Thymus (tissue), 11 donors: ENCODE measurements at regions not wholly inside any gene's neighbourhood (a gene's known extent, or its start where the extent isn't known, plus 50 kb on each side); places are given as distances from the start of the nearest gene placed in this dataset.

Experiments used
- DNase-seq, 9 donors: peaks; one replicate each; pipeline ENCODE4 v3.0.0-alpha.2; 2013; ENCODE audit warnings: low spot score in 9 of 9, low read depth in 6 of 9, missing footprints in 1 of 9
- H3K27ac ChIP-seq, 2 donors: one replicate each; pipeline ENCODE4 v1.5.1; 2013; ENCODE audit warnings: control low read depth in 1 of 2, low read depth in 1 of 2, low read length in 1 of 2, mild to moderate bottlenecking in 1 of 2, moderate library complexity in 1 of 2
- H3K27me3 ChIP-seq, 2 donors: one replicate each; pipeline ENCODE4 v1.5.1; 2013; ENCODE audit warnings: low read length in 1 of 2; ENCODE audit not compliant: control insufficient read depth in 2 of 2, insufficient read depth in 1 of 2
- H3K36me3 ChIP-seq, 2 donors: one replicate each; pipeline ENCODE4 v1.5.1; 2013; ENCODE audit warnings: low read length in 1 of 2, mild to moderate bottlenecking in 1 of 2, moderate library complexity in 1 of 2; ENCODE audit not compliant: control insufficient read depth in 2 of 2, insufficient read depth in 2 of 2
- H3K4me1 ChIP-seq, 2 donors: one replicate each; pipeline ENCODE4 v1.5.1; 2013; ENCODE audit warnings: low read length in 2 of 2; ENCODE audit not compliant: control insufficient read depth in 2 of 2, insufficient read depth in 2 of 2
- H3K4me3 ChIP-seq, 2 donors: one replicate each; pipeline ENCODE4 v1.5.1; 2013; ENCODE audit warnings: low read length in 2 of 2, control low read depth in 1 of 2, mild to moderate bottlenecking in 1 of 2
- H3K9me3 ChIP-seq, 2 donors: one replicate each; pipeline ENCODE4 v1.5.1; 2013; ENCODE audit warnings: low read length in 1 of 2, mild to moderate bottlenecking in 1 of 2; ENCODE audit not compliant: control insufficient read depth in 2 of 2, insufficient read depth in 1 of 2
- WGBS: extraction: QIAGEN DNeasy Blood & Tissue Kit; methylation state at CpG from one replicate; pipeline ENCODE4 v1.1.7; 2013; 5-methylcytosine and 5-hydroxymethylcytosine counted together
- donor health status: healthy.

GRCh38 chr6:105507811-105508210 lies 104.9 kb upstream of the PREP start:
- H3K9me3 ChIP-seq: no peaks in the 10 kb centered on the region
- no peak for DNase-seq
- WGBS: 98% methylated on average over 1 of the region's 1 CpG

GRCh38 chr6:105504706-105505105 lies 101.8 kb upstream of the PREP start:
- Histone ChIP-seq H3K36me3 (no peaks in the 10 kb centered on the region), H3K4me3 (no peak overlapping the region), H3K9me3 (no peaks in the 10 kb centered on the region), H3K27me3 (no peaks in the 10 kb centered on the region), H3K27ac (no peak overlapping the region), H3K4me1 (no peaks in the 10 kb centered on the region)
- DNase-seq: no peak
- WGBS: 90% methylated on average over 1 of the region's 1 CpG

More at GRCh38 chr6:105507811-105508210, 104.9 kb upstream of the PREP start:
- Histone ChIP-seq H3K36me3 (no peaks in the 10 kb centered on the region), H3K4me3 (no peak overlapping the region), H3K27ac (no peak overlapping the region), H3K27me3 (no peaks in the 10 kb centered on the region), H3K4me1 (no peaks in the 10 kb centered on the region)

- Histone ChIP-seq H3K4me3 (no peak overlapping the region), H3K27ac (no peak overlapping the region), H3K27me3 (no peaks in the 10 kb centered on the region), H3K36me3 (no peaks in the 10 kb centered on the region), H3K9me3 (no peaks in the 10 kb centered on the region), H3K4me1 (no peaks in the 10 kb centered on the region)
- WGBS: 97% methylated on average over 2 of the region's 2 CpGs
- no peak for DNase-seq
These were observed 100.8 kb upstream of the PREP start for GRCh38 chr6:105503641-105504040.

GRCh38 chr6:105501826-105502344 lies 99.0 kb upstream of the PREP start:
- H3K36me3 ChIP-seq: no peaks in the 10 kb centered on the region
- no peaks in the 10 kb centered on the region for H3K4me1 ChIP-seq
- no peaks in the 10 kb centered on the region for H3K9me3 ChIP-seq
- 88% methylated on average over 1 of the region's 1 CpG for WGBS
- H3K27ac ChIP-seq: no peak overlapping the region
- H3K27me3 ChIP-seq: no peaks in the 10 kb centered on the region
- DNase-seq: no peak
- H3K4me3 ChIP-seq: no peak overlapping the region

- 74% methylated on average over 1 of the region's 1 CpG for WGBS
- no peak overlapping the region for H3K4me3 ChIP-seq
- H3K9me3 ChIP-seq: no peaks in the 10 kb centered on the region
- H3K36me3 ChIP-seq: no peaks in the 10 kb centered on the region
- H3K27me3 ChIP-seq: no peaks in the 10 kb centered on the region
- H3K4me1 ChIP-seq: no peaks in the 10 kb centered on the region
- DNase-seq: no peak
- H3K27ac ChIP-seq: no peak overlapping the region
These were observed 98.4 kb upstream of the PREP start for GRCh38 chr6:105501246-105501645.

GRCh38 chr6:105500693-105501092 lies 97.8 kb upstream of the PREP start:
- no peaks in the 10 kb centered on the region for H3K9me3 ChIP-seq
- H3K4me1 ChIP-seq: no peaks in the 10 kb centered on the region
- 82% methylated on average over 1 of the region's 1 CpG for WGBS
- H3K4me3 ChIP-seq: no peak overlapping the region
- no peaks in the 10 kb centered on the region for H3K36me3 ChIP-seq
- no peaks in the 10 kb centered on the region for H3K27me3 ChIP-seq
- H3K27ac ChIP-seq: no peak overlapping the region
- DNase-seq: no peak

GRCh38 chr6:105499931-105500330 lies 97.0 kb upstream of the PREP start:
- 92% methylated on average over 3 of the region's 3 CpGs for WGBS
- no peaks in the 10 kb centered on the region for H3K27me3 ChIP-seq
- DNase-seq: no peak
- H3K36me3 ChIP-seq: no peaks in the 10 kb centered on the region
- no peak overlapping the region for H3K27ac ChIP-seq
- H3K4me3 ChIP-seq: no peak overlapping the region
- H3K9me3 ChIP-seq: no peaks in the 10 kb centered on the region
- H3K4me1 ChIP-seq: no peaks in the 10 kb centered on the region

- H3K4me3 ChIP-seq: no peak overlapping the region
- no peaks in the 10 kb centered on the region for H3K9me3 ChIP-seq
- no peaks in the 10 kb centered on the region for H3K27me3 ChIP-seq
- WGBS: 89% methylated on average over 2 of the region's 2 CpGs
- H3K27ac ChIP-seq: no peak overlapping the region
- no peaks in the 10 kb centered on the region for H3K4me1 ChIP-seq
- DNase-seq: no peak
- H3K36me3 ChIP-seq: no peaks in the 10 kb centered on the region
These were observed 96.4 kb upstream of the PREP start for GRCh38 chr6:105499136-105499870.

- no peak for DNase-seq
- WGBS: 95% methylated on average over 2 of the region's 2 CpGs
- H3K27me3 ChIP-seq: no peaks in the 10 kb centered on the region
- no peaks in the 10 kb centered on the region for H3K4me1 ChIP-seq
- H3K9me3 ChIP-seq: no peaks in the 10 kb centered on the region
- no peaks in the 10 kb centered on the region for H3K36me3 ChIP-seq
- no peak overlapping the region for H3K4me3 ChIP-seq
- no peak overlapping the region for H3K27ac ChIP-seq
These were observed 94.7 kb upstream of the PREP start for GRCh38 chr6:105497549-105497948.
